ENCODE measurements at regions not wholly inside any gene's neighbourhood (a gene's known extent, or its start where the extent isn't known, plus 50 kb on each side); places are given as distances from the start of the nearest gene placed in this dataset.
"Not testable (repeated sequence)": the region's sequence is repeated elsewhere in the genome, so short reads cannot be mapped to it uniquely, and the experiment has no call there.

- H3K9me2 ChIP-seq (replicated peaks; ENCODE audit: insufficient read depth, low read length) = no peaks in the 10 kb centered on the region
- H4K20me1 ChIP-seq (ENCODE audit: insufficient read depth, low read length) = no peaks in the 10 kb centered on the region
- H2AFZ ChIP-seq (ENCODE audit: low read length) = no peak overlapping the region
- H3K36me3 ChIP-seq (replicated peaks; ENCODE audit: insufficient read depth, low read length) = no peaks in the 10 kb centered on the region
- H3K9me3 ChIP-seq (replicated peaks; ENCODE audit: insufficient read depth, low read length) = no peaks in the 10 kb centered on the region
- peaks cover 12% of the 10 kb centered on the region for H3K4me1 ChIP-seq (ENCODE audit: low read length)
- no peak overlapping the region for H3K4me3 ChIP-seq (ENCODE audit: low read length)
- H3F3A ChIP-seq (ENCODE audit: insufficient read depth, low read length) = peaks cover 4% of the 10 kb centered on the region; the same call in 1 of the 2 replicates
- H3K4me2 ChIP-seq (ENCODE audit: low read depth, low read length) = no peak overlapping the region
- TF ChIP-seq EZH2 (optimal IDR thresholded peaks at IDR 0.05; ENCODE audit: low read depth, low read length) (no peak), EZH2phosphoT487 (IDR thresholded peaks at IDR 0.05; ENCODE audit: low read length) (no peak), CTCF (IDR thresholded peaks at IDR 0.05; ENCODE audit: low read length) (no peak)
- H3K9ac ChIP-seq (ENCODE audit: low read length) = no peak overlapping the region
- no peaks in the 10 kb centered on the region for H3K79me2 ChIP-seq (ENCODE audit: low read length)
- no peaks in the 10 kb centered on the region for H3K27me3 ChIP-seq (replicated peaks; ENCODE audit: insufficient read depth, low read length)
- no peak for DNase-seq
- no peak overlapping the region for H3K27ac ChIP-seq (ENCODE audit: low read length)
Measured at GRCh38 chrX:96538104-96538725, 146.4 kb upstream of the DIAPH2 start.

GRCh38 chrX:96540111-96540631, 144.5 kb upstream of the DIAPH2 start:
- H3K4me1 ChIP-seq (ENCODE audit: low read length) = peaks cover 12% of the 10 kb centered on the region
- H3F3A ChIP-seq (ENCODE audit: insufficient read depth, low read length) = peaks cover 4% of the 10 kb centered on the region; the same call in 1 of the 2 replicates
- no peak overlapping the region for H3K9ac ChIP-seq (ENCODE audit: low read length)
- H3K27ac ChIP-seq (ENCODE audit: low read length) = peak overlapping the region; percentile 24; the same call in 1 of the 2 replicates
- H2AFZ ChIP-seq (ENCODE audit: low read length) = no peak overlapping the region
- no peaks in the 10 kb centered on the region for H3K9me3 ChIP-seq (replicated peaks; ENCODE audit: insufficient read depth, low read length)
- no peaks in the 10 kb centered on the region for H3K27me3 ChIP-seq (replicated peaks; ENCODE audit: insufficient read depth, low read length)
- peak; percentile 64 for DNase-seq
- no peaks in the 10 kb centered on the region for H3K79me2 ChIP-seq (ENCODE audit: low read length)
- no peak for TF ChIP-seq EZH2phosphoT487 (IDR thresholded peaks at IDR 0.05; ENCODE audit: low read length)
- no peak for TF ChIP-seq CTCF (IDR thresholded peaks at IDR 0.05; ENCODE audit: low read length)
- TF ChIP-seq EZH2 (optimal IDR thresholded peaks at IDR 0.05; ENCODE audit: low read depth, low read length) = no peak
- no peak overlapping the region for H3K4me3 ChIP-seq (ENCODE audit: low read length)
- H4K20me1 ChIP-seq (ENCODE audit: insufficient read depth, low read length) = no peaks in the 10 kb centered on the region
- H3K4me2 ChIP-seq (ENCODE audit: low read depth, low read length) = peak overlapping the region; percentile 27; the same call in 1 of the 2 replicates
- H3K9me2 ChIP-seq (replicated peaks; ENCODE audit: insufficient read depth, low read length) = no peaks in the 10 kb centered on the region
- no peaks in the 10 kb centered on the region for H3K36me3 ChIP-seq (replicated peaks; ENCODE audit: insufficient read depth, low read length)

GRCh38 chrX:96546281-96546680, 138.4 kb upstream of the DIAPH2 start:
- not testable (repeated sequence) for H3K27ac ChIP-seq (ENCODE audit: low read length); H3K27me3 ChIP-seq (replicated peaks; ENCODE audit: insufficient read depth, low read length); H3K9me3 ChIP-seq (replicated peaks; ENCODE audit: insufficient read depth, low read length); H3K79me2 ChIP-seq (ENCODE audit: low read length); H3K36me3 ChIP-seq (replicated peaks; ENCODE audit: insufficient read depth, low read length); H3K9me2 ChIP-seq (replicated peaks; ENCODE audit: insufficient read depth, low read length); H3K9ac ChIP-seq (ENCODE audit: low read length); DNase-seq; H3K4me3 ChIP-seq (ENCODE audit: low read length); H3K4me1 ChIP-seq (ENCODE audit: low read length); H2AFZ ChIP-seq (ENCODE audit: low read length); H4K20me1 ChIP-seq (ENCODE audit: insufficient read depth, low read length); H3K4me2 ChIP-seq (ENCODE audit: low read depth, low read length); H3F3A ChIP-seq (ENCODE audit: insufficient read depth, low read length)

GRCh38 chrX:96551322-96551872, 133.2 kb upstream of the DIAPH2 start:
- Histone ChIP-seq H3K27ac (ENCODE audit: low read length) (no peak overlapping the region), H3K4me1 (ENCODE audit: low read length) (no peaks in the 10 kb centered on the region), H2AFZ (ENCODE audit: low read length) (no peak overlapping the region), H3K36me3 (replicated peaks; ENCODE audit: insufficient read depth, low read length) (no peaks in the 10 kb centered on the region), H3K9me3 (replicated peaks; ENCODE audit: insufficient read depth, low read length) (no peaks in the 10 kb centered on the region), H3F3A (ENCODE audit: insufficient read depth, low read length) (no peaks in the 10 kb centered on the region), H3K4me2 (ENCODE audit: low read depth, low read length) (no peak overlapping the region), H3K9ac (ENCODE audit: low read length) (no peak overlapping the region), H3K9me2 (replicated peaks; ENCODE audit: insufficient read depth, low read length) (no peaks in the 10 kb centered on the region), H3K4me3 (ENCODE audit: low read length) (no peak overlapping the region), H3K27me3 (replicated peaks; ENCODE audit: insufficient read depth, low read length) (no peaks in the 10 kb centered on the region), H3K79me2 (ENCODE audit: low read length) (no peaks in the 10 kb centered on the region), H4K20me1 (ENCODE audit: insufficient read depth, low read length) (no peaks in the 10 kb centered on the region)
- TF ChIP-seq CTCF (IDR thresholded peaks at IDR 0.05; ENCODE audit: low read length) (no peak), EZH2 (optimal IDR thresholded peaks at IDR 0.05; ENCODE audit: low read depth, low read length) (no peak), EZH2phosphoT487 (IDR thresholded peaks at IDR 0.05; ENCODE audit: low read length) (no peak)
- DNase-seq = no peak

Data from MM.1S (cell line).